Inflammatory macrophage treated with lipopolysaccharide for 1 hour (primary cell): ENCODE measurements at regions not wholly inside any gene's neighbourhood (a gene's known extent, or its start where the extent isn't known, plus 50 kb on each side); places are given as distances from the start of the nearest gene placed in this dataset.
"Not testable (repeated sequence)": the region's sequence is repeated elsewhere in the genome, so short reads cannot be mapped to it uniquely, and the experiment has no call there.

Experiments used
- DNase-seq, 2 donors: peaks; one replicate each; pipeline ENCODE4 v3.0.0-alpha.2; 2020 to 2022

- DNase-seq, result no peak
These were observed 348.9 kb upstream of the ISL1 start for GRCh38 chr5:51034222-51034901.

GRCh38 chr5:51039424-51040329 lies 343.6 kb upstream of the ISL1 start:
- no peak for DNase-seq

DNA sequence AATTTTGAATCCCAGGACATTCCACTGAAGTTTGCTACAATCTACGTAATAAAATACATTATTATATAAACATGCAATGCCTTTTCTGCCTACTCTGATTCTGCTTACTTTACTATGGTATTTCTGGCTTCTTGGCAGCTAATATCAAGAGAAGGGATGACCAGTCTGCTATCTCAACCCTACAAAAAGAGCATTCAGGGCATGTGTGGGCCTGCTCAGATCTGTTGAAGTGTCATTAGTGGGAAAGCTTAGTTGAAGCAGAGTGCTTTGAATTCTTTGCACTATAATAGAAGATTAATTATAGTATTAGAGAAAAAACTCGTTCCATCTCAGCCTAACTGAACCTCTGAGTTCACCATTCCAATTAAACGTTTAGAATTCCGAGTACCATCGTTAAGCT lies 339.5 kb upstream of the ISL1 start:
- DNase-seq, result no peak

- DNase-seq, result no peak
These were observed 335.9 kb upstream of the ISL1 start for GRCh38 chr5:51047369-51047768.

DNA sequence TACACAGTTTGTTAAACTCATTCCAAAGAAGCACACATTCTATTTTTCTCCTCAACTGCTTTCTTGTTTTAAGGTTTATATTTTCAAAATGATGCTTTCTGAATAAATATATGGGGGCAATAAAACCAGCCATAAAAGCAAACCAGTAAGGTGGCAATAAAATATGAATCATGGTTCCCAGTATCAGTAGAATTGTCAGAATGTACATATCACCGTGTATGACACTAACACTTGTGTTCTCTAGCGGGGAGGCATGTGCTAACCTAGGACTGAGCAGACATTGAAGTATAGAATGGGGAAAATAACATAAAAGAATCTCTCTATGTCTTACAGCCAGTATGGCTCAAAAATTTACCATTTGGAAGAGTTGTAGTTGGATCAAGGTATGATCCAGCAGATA lies 329.9 kb upstream of the ISL1 start:
- no peak for DNase-seq

DNA sequence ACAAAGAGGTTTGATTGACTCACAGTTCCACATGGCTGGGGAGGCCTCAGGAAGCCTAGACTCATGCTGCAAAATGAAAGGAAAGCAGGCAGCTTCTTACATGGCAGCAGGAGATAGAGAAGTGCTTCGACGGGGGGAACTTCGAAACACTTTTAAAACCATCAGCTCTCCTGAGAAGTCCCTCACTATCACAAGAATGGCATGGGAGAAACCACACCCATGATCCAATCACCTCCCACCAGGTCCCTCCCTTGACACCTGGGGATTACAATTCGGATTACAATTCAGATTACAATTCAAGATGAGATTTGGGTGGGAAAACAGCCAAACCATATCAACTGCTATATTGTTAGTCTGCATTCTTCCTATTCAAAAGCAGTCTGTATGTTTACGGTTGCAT lies 322.3 kb upstream of the ISL1 start:
- DNase-seq, result no peak

DNA sequence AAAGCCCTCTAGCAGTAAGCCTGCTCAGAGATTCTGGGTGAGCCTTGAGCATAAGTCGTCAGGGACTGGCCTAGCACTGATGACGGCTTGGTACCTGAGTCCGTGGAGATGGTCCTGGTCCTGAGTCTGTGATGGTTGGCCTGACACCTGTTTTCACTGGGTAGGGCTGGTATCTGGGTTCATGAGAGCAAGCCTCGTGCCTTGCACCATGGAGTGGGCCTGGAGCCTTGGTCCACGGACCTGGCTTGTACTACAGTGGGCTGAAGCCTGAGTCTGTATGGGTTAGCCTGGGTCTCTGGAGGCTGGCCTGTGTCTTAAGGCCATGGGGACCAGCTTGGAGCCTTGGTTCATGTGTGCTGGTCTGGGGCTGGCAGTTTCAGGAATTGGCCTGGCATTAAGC lies 310.3 kb upstream of the ISL1 start:
- DNase-seq, result no peak

- DNase-seq, result no peak
These were observed 300.5 kb upstream of the ISL1 start for GRCh38 chr5:51082741-51083140.

DNA sequence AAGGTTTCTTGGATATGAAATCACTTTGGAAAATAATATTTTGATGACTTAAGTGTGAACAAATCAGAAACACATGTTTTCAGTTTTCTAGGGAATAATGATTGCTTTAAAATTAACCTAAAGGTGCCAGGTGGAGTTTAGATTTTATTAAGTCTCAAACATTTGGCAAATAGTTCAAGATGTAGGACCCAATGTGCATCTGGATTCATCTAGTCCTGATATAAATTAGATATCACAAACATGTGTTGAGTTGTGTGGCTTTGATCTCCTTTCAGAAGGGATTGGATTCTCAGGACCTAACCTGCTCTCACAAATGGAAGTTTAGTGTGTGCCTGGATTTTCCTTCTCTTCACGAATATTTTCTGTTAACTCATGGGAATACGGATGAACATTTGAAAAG lies 291.4 kb upstream of the ISL1 start:
- DNase-seq, result no peak

DNA sequence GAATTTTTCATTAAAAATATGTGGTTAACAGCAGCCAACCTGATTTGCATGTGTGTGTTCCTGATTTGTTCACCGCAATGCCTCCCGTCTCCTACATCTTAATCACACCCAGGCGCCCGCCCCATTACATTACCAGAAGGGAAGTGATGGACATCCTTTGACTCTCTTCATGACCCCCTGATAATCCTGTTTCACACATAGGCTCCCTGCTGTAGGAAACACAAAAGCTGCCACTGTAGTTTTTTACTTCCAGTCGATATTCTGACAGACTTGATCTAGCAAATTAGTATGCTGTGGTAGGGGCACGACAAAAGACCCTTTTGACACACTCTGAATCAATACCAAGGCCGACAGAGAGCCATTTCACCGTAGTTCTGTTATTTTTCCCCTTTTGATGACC lies 287.8 kb upstream of the ISL1 start:
- no peak for DNase-seq

- DNase-seq, result no peak
These were observed 286.4 kb upstream of the ISL1 start for GRCh38 chr5:51096859-51097258.

DNA sequence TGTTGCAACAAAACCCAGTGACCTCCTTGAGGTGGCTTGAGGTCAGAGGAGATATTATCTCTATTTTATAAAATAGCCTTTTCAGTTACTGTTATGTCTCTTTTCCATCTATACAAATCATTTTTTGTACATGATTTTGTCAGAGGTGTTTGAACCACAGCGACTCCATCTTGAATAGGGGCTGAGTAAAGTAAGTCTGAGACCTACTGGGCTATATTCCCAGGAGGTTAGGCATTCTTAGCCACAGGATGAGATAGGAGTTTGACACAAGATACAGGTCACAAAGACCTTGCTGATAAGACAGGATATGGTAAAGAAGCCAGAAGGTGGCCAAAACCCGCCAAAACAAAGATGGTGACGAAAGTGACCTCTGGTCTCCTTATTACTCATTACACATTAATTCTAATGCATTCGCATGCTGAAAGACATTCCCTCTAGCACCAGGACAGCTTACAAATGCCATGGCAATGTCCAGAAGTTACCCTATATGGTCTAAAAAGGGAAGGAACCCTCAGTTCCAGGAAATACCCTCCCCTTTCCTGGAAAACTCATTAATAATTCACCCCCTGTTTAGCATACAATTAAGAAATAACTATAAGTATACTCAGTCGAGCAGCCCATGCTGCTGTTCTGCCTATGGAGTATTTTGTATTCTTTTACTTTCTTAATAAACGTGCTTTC lies 283.9 kb upstream of the ISL1 start:
- DNase-seq, result no peak

DNA sequence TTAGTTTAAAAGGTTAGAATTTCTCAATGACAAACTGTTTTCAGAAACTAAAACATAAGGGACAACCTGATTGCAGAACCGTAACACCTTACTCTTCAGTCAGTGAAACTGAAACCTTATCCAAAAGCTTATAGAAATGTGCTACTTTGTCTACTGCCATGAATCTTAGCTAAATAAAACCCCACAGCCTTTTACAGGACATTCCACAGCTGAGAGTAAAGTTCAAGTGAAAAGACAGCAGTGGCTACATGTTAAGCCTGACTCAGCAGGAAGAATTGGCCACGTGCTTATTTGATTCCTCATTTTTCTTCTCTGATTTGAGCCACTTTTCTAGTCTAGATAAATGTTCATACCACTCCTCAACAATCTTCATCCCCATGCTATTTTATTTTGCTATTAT lies 278.7 kb upstream of the ISL1 start:
- DNase-seq, result no peak

DNA sequence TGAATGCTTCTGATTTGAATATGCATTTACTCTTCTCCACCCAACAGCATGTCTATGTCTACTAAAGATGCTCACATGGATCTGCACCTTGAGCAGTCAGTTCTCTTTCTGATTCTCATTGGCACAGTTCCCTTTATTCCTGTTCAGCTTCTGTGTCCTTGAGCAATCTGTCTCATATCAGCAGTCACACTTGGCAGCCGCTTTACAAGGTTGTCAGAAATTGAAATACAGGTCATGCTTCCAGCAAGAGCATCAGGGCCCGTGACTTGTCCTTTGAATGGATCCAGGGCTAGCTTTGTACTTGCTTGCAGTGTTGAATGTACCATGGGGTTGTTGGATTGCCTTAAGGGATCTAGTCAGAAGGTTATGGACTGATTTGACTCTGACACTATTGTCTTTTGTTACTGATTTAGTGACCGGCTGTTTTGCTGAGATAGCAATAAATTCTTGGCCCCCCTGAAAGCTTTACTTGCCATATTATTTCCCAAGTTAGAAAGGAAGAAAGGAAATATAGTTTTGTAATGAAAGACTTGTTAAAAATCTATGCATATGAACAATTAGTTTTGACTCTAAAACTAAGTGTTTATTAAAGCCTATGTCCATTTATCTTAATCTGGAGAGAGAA lies 273.4 kb upstream of the ISL1 start:
- DNase-seq, result no peak

DNA sequence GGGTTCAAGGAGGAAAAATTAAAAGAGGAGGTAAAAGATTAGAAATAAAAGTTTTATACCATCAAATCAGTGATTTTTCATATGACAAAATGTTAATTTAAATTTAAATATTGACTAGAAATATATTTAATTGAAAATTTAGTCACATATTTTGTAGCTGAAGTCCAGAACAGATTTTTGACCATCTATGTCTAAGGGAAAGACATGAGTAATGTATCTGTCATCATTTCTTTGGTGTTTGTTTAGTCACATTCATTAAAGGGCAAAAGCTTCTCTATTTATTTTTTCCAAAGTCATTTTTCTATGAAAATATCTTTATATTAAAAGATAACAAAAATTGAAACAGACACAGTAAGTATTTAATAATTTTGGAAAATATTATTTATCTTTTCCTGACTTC lies 252.0 kb upstream of the ISL1 start:
- DNase-seq, result no peak

DNA sequence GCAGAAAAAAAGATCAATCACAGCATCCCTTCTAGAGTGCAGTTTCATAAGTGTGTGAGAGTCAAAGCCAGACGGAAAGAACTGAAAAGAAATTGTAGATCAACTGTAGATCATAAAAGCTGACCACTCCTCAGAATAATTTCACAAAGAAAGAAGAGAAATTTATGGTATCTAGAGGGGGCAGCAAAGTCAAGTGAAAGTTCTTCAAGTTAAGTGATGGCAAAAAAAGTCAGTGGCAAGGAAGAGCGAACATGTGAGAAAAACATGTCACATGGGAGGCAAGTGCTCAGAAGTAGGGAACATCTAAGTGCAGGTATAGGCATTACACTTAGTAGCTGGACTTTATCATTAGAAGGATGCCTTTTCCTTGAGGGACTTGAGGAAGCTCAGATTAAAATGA lies 245.1 kb upstream of the ISL1 start:
- no peak for DNase-seq

- DNase-seq, result no peak
These were observed 234.8 kb upstream of the ISL1 start for GRCh38 chr5:51148437-51148836.

GRCh38 chr5:51156222-51156621 lies 227.0 kb upstream of the ISL1 start:
- no peak for DNase-seq

- DNase-seq, result no peak
These were observed 226.4 kb upstream of the ISL1 start for GRCh38 chr5:51156838-51157237.

DNA sequence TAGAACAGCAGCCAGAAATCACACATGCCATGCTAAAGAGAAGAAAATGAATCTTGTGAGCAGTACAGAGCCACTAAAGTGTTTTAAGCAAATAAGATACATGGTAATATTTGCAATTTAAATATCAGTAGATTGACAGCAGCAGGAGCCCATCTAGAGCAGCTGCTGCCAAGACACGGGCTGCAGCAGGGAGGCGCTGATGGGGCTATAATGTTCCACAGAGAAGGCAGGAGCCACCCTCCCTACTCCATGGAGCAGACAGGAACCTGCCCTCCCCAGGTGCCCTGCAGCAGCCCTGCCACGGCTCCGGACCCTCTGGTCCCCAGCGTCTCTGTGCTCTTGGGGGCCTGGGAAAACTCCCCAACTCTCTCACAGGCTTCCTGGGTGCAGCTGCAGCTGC lies 224.1 kb upstream of the ISL1 start:
- no peak for DNase-seq

GRCh38 chr5:51159606-51160005 lies 223.6 kb upstream of the ISL1 start:
- no peak for DNase-seq

DNA sequence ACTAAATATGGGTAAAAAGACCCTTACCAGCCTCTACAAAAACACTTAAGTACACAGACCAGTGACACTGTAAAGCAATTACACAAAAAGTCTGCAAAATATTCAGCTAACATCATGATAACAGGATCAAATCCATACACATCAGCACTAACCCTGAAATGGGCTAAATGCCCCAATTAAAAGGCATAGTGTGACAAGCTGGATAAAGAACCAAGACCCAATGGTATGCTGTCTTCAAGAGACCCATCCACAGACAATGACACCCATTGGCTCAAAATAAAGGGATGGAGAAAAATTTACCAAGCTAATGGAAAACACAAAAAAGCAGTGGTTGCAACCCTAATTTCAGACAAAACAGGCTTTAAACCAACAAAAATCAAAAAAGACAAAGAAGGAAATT lies 221.0 kb upstream of the ISL1 start:
- DNase-seq, result no peak

- not testable (repeated sequence) for DNase-seq
These were observed 217.6 kb upstream of the ISL1 start for GRCh38 chr5:51165621-51166020.
